GM18507 (cell line): ENCODE measurements at regions not wholly inside any gene's neighbourhood (a gene's known extent, or its start where the extent isn't known, plus 50 kb on each side); places are given as distances from the start of the nearest gene placed in this dataset.
A peak's percentile ranks its signal among the peaks of the same experiment; 100 is the strongest.
"Not testable (repeated sequence)": the region's sequence is repeated elsewhere in the genome, so short reads cannot be mapped to it uniquely, and the experiment has no call there.

Experiments used
- DNase-seq: peaks from one replicate; pipeline ENCODE4 v3.0.0; 2011; ENCODE audit warnings: low read depth; ENCODE audit not compliant: insufficient read length; ENCODE audit errors: extremely low spot score
- FAIRE-seq: peaks from 2 replicates; lab custom pipeline; 2011; peaks lifted over from hg19 to GRCh38; lab: Jason Lieb, UNC

GRCh38 chr4:138404801-138405200 lies 162.7 kb upstream of the SLC7A11 start:
- peak; percentile 56 for FAIRE-seq
- no peak for DNase-seq

- no peak for FAIRE-seq
- DNase-seq: no peak
Measured at GRCh38 chr4:138404251-138404650, 162.1 kb upstream of the SLC7A11 start.

DNA sequence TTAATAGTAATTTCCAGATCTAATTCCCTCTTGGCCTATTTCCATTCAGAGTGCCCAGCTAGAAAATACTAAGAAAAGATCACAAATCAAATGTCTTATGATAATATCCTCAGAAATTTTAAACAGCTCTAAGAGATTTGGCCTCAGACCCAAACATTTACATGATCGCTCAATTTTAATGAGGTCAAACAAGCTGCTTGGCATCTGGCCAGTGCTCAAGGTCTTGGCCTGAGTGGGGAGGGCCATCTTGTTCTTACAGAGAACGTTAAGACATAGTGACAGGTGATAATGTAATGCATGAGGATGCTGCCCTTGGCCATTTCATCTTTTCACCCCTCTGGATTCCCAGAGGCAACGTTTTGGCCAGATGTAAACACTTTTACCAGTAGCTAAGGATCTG lies 159.2 kb upstream of the SLC7A11 start:
- DNase-seq (no peak), FAIRE-seq (no peak)

- FAIRE-seq: no peak
- DNase-seq: no peak
Measured at GRCh38 chr4:138400543-138400942, 158.4 kb upstream of the SLC7A11 start.

GRCh38 chr4:138400066-138400465 lies 157.9 kb upstream of the SLC7A11 start:
- DNase-seq: no peak
- no peak for FAIRE-seq

- DNase-seq: no peak
- FAIRE-seq: no peak
Measured at GRCh38 chr4:138399081-138399480, 156.9 kb upstream of the SLC7A11 start.

GRCh38 chr4:138398322-138398721 lies 156.2 kb upstream of the SLC7A11 start:
- DNase-seq (no peak), FAIRE-seq (no peak)

DNA sequence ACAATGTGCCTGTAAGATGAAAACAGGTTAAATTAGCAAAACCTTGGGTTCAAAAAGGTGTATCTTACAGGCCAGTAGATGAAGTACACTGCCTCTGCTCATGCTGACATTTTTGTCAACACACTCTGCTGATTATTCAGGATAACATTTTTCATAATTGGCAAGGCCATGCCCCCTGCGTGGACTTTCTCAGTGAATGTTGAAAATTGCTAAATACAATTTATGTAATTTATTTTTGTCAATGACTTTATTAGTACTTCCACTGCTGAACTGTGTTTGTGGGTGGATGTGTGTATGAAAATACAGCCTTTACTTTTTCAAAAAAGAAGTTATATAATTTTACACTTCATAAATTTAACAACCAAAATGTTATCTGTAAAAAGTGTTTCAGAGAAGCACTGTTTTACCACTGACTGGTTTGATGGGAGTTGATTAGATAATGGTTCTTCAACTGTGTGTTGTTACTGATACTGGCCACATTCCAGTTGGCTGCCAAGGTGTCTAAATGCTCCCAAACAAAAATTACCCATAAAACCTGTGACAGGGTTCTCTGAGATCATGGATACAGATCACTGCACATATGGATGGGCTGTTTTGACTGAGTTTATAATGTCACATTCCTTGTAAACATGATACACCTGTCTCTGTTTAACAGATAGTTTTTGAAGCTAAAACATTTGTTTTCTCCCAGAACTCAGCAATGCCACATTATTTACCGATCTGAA lies 151.9 kb upstream of the SLC7A11 start:
- FAIRE-seq (no peak), DNase-seq (no peak)

DNA sequence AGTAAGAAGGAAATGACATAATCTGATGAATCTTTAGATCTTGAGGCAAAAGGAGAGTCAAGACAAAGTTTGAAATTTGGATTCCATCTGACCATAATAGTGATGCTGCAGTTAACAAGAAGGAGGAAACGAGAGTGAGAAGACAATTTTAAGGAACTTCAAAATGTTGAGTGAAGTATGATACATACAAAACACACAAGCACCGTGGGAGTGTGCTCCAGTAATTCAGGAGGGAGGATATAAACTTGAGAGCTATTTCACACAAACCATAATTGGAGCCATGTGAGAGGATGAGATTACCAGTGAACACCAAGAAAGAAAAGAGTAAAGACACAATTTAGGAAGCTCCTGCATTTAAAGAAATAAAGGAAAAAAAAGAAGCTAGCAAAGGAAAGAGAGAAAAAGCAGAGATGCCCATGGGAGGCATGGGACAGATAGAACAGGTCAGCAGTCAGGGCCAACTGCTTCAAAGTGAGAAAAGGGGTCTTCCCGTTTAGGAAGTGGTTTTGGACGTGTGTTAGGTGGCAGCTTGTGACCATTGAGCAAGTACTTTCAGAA lies 150.7 kb upstream of the SLC7A11 start:
- peak; percentile 58 for FAIRE-seq

DNA sequence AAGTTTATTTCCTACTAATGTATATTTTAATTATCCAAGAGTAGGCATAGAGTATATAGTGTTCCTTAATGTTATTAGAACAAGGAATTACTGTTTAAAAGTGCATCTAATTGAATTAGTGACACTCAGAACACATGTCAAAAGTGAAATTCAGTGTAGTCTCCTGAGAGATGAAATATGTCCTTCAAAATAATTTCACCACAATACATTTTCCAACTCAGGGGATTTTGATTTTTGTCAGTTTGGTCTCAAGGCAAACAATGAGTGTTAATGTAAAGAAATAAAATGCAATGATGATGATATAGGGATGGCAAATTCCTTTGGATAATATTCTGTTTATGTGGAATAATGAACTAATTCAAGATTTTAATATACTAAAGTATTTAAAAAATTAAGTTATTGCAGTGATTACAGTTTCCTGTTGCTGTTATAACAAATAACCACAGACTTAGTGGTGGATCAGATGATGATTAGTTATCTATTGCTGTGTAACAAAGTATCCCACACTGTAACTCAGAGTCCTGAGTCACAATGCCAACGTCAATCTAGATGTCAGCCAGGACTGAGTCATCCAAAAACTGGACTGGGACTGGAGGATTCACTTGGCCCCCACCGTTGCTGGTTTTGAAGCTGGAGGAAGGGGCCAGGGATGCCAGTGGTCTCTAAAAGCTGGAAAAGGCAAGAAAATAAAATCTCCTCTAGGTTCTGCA lies 148.0 kb upstream of the SLC7A11 start:
- no peak for FAIRE-seq
- DNase-seq: no peak

More for the DNA sequence above, 150.7 kb upstream of the SLC7A11 start:
- no peak for DNase-seq

GRCh38 chr4:138374947-138375346 lies 132.8 kb upstream of the SLC7A11 start:
- DNase-seq: no peak

GRCh38 chr4:138367942-138368341 lies 125.8 kb upstream of the SLC7A11 start:
- no peak for FAIRE-seq
- DNase-seq: no peak

More at GRCh38 chr4:138374947-138375346, 132.8 kb upstream of the SLC7A11 start:
- FAIRE-seq: no peak

DNA sequence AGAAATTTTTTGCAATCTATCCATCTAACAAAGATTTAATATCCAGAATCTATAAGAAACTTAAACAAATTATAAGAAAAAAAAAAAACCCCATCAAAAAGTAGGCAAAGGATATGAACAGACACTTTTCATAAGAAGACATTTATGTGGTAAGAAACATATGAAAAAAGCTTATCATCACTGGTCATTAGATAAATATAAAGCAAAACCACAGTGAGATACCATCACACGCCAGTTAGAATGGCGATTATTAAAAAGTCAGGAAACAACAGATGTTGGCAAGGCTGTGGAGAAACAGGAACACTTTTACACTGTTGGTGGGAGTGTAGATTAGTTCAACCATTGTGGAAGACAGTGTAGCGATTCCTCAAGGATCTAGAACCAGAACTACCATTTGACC lies 110.3 kb upstream of the SLC7A11 start:
- not testable (repeated sequence) for FAIRE-seq, DNase-seq

DNA sequence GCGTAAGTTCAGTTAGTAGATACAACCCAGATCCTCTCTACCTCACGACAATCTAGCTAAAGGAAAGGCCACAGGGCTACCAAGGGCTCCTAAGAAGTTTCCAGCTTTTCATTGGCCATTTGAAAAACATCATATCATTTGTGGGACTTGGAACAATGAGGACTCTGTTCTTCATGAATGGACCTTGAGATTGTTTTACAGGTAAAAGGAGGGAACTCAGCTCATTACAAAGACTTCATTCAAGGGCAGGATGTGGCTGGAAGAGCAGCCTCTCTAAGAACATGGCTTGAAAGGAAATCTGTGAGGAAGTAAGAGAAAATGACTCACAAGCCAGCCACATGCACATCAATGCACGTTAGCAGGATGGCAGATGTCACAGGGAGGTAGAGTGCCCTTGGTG lies 105.9 kb upstream of the SLC7A11 start:
- FAIRE-seq (no peak), DNase-seq (no peak)

DNA sequence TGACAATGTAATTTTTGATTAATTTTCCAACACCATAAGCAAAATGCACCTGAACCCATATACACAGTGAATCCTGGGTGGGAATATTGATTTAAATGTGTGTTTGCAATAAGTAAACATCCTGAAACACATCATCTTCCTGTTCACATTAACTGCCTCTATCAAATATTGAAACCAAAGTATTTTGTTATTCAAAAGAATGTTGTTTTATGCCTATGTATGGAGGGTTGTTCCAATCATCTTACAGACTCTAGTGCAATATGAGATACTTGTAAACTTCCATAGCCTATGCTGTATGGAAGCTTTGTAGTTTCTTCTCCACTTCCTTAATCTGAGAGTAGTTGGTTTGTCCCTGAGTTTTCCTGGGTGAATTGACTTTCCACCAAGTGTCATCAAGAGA lies 105.4 kb upstream of the SLC7A11 start:
- DNase-seq (no peak), FAIRE-seq (no peak)

DNA sequence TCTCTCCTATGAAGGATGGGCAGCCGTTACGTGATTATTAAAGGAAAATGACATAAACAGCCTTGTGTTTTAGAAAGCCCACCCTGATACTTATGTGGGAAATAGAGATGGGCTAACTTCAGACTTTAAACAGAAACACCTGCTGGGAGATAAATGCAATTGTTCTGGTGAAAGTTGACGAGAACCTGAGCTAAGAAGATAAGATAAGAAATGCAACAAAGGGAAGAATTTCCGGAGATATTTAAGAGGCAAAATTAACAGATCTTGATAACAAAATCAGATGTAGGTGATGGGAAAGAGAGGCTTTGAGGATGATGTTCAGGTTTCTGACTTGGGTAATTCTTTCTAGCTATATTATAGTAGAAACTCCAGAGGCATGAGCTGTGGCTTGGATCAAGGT lies 102.7 kb upstream of the SLC7A11 start:
- FAIRE-seq (no peak), DNase-seq (no peak)

- DNase-seq (no peak), FAIRE-seq (no peak)
Measured at GRCh38 chr4:138344054-138344453, 101.9 kb upstream of the SLC7A11 start.

- FAIRE-seq (no peak), DNase-seq (no peak)
Measured at GRCh38 chr4:138341739-138342415, 99.7 kb upstream of the SLC7A11 start.

DNA sequence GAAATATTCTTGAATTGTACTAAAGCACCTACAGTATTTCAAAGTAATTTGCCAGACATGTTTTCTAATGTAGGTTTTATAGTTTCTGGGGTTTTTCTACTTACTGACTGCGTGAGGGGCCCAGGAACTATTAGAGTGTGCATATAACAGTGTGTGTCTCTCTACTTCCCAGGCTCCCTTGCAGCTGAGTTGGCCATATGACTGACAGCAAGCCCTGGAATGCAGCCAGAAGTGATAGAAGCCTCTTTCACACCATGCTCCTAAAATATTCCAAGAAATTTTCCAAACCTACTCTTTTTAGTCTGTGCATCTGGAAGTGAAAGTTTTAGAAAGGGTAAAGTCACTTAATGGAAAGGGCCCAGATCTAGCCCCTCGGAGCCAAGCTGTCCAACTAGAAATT lies 96.7 kb upstream of the SLC7A11 start:
- DNase-seq (no peak), FAIRE-seq (no peak)

DNA sequence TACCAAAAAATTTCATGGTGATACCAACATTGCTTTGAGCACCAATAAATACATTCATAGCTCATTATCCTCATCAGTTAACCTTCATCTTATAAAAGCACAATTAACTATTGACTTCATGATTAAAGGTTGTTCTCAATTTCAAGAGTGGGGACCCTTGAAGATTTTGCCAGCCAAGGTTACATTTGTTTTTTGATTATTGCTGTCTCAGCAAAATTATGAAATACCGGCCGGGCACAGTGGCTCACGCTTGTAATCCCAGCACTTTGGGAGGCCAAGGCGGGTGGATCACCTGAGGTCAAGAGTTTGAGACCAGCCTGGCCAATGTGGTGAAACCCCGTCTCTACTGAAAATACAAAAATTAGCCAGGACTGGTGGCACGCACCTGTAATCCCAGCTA lies 96.1 kb upstream of the SLC7A11 start:
- not testable (repeated sequence) for FAIRE-seq, DNase-seq
